Suprapubic skin (tissue), 3 donors: ENCODE measurements at regions not wholly inside any gene's neighbourhood (a gene's known extent, or its start where the extent isn't known, plus 50 kb on each side); places are given as distances from the start of the nearest gene placed in this dataset.

ENCODE experiments used
- CTCF ChIP-seq, 2 donors: fragments of 200-600 bp in 1 of 2; fragments of 450-650 bp in 1 of 2; sonication (generic) in 1 of 2; IDR thresholded peaks; one replicate each; pipeline ENCODE4 v1.5.1; 2016 to 2019; ENCODE audit warnings: antibody characterized with exemption in 2 of 2, mild to moderate bottlenecking in 1 of 2, moderate library complexity in 1 of 2
- EP300 ChIP-seq: sonication (generic); formaldehyde crosslinking; IDR thresholded peaks from one replicate; pipeline ENCODE4 v1.6.1; 2017; ENCODE audit warnings: antibody characterized with exemption
- POLR2A ChIP-seq, 2 donors: fragments of 450-650 bp; IDR thresholded peaks; one replicate each; pipeline ENCODE4 v1.6.1; 2017; ENCODE audit warnings: antibody characterized with exemption in 2 of 2, mild to moderate bottlenecking in 2 of 2, moderate library complexity in 2 of 2

- no peak for TF ChIP-seq CTCF (IDR thresholded peaks at IDR 0.05)
- no peak for TF ChIP-seq POLR2A (IDR thresholded peaks at IDR 0.05)
- TF ChIP-seq EP300 = no peak
Observed at GRCh38 chr10:8174762-8175161, 120.3 kb downstream of the GATA3 start.
